Stomach (tissue), 8 donors: ENCODE measurements at regions not wholly inside any gene's neighbourhood (a gene's known extent, or its start where the extent isn't known, plus 50 kb on each side); places are given as distances from the start of the nearest gene placed in this dataset.

Experiments
- DNase-seq, 2 donors: peaks; one replicate each; pipeline versions ENCODE4 v3.0.0 to v3.0.0-alpha.2; 2013 to 2019
- H3K27ac ChIP-seq, 5 donors: fragments of 200-600 bp in 4 of 5; sonication (generic) in 4 of 5; one replicate each; pipeline ENCODE4 v1.5.1; 2013 to 2019; ENCODE audit warnings: mild to moderate bottlenecking in 1 of 5, moderate library complexity in 1 of 5
- H3K27me3 ChIP-seq, 3 donors: fragments of 200-600 bp; sonication (generic); one replicate each; pipeline ENCODE4 v1.5.1; 2017 to 2019; ENCODE audit warnings: mixed run types in 1 of 3
- H3K36me3 ChIP-seq, 4 donors: fragments of 200-600 bp; sonication (generic); 1 replicate in 3 of 4; 2 replicates in 1 of 4; pipeline ENCODE4 v1.5.1; 2016 to 2019
- H3K4me1 ChIP-seq, 4 donors: fragments of 200-600 bp; sonication (generic); one replicate each; pipeline ENCODE4 v1.5.1; 2016 to 2019
- H3K4me3 ChIP-seq, 4 donors: fragments of 200-600 bp; sonication (generic) in 3 of 4; one replicate each; pipeline ENCODE4 v1.5.1; 2016 to 2019; ENCODE audit warnings: mild to moderate bottlenecking in 1 of 4
- H3K9me3 ChIP-seq, 4 donors: fragments of 200-600 bp; sonication (generic); one replicate each; pipeline ENCODE4 v1.5.1; 2016 to 2019
- CTCF ChIP-seq, 7 experiments: fragments of 450-650 bp in 4 of 7; fragments of 200-600 bp in 3 of 7; sonication (generic) in 3 of 7; IDR thresholded peaks; one replicate each; pipeline ENCODE4 v1.5.1; 2016 to 2019; ENCODE audit warnings: antibody characterized with exemption in 7 of 7, control low read depth in 2 of 7, mild to moderate bottlenecking in 1 of 7
- EP300 ChIP-seq: sonication (generic); formaldehyde crosslinking; IDR thresholded peaks from one replicate; pipeline ENCODE4 v1.6.1; 2017; ENCODE audit warnings: antibody characterized with exemption
- POLR2A ChIP-seq, 4 donors: fragments of 450-650 bp; IDR thresholded peaks; one replicate each; pipeline ENCODE4 v1.6.1; 2016; ENCODE audit warnings: antibody characterized with exemption in 4 of 4, control low read depth in 2 of 4, mild to moderate bottlenecking in 1 of 4, moderate library complexity in 1 of 4
- POLR2AphosphoS5 ChIP-seq, 3 donors: sonication (generic); formaldehyde crosslinking; IDR thresholded peaks; one replicate each; pipeline ENCODE4 v1.6.1; 2016; ENCODE audit warnings: antibody characterized with exemption in 3 of 3
- WGBS, 5 donors: extraction: QIAGEN DNeasy Blood & Tissue Kit in 3 of 5; methylation state at CpG; one replicate each; pipeline versions ENCODE4 v1.1.5 to v1.1.7; 2013 to 2018; 5-methylcytosine and 5-hydroxymethylcytosine counted together
- intact Hi-C: fragments of 100-400 bp; cut with DNase I; formaldehyde crosslinking; loops from one replicate; pipeline ENCODE4 v1.15.1; 2023; ENCODE audit warnings: low total_unique reads
- donor health status: healthy with polysubstance abuse.
- donor health status: Bipolar disorder and iron deficiency.
- donor health status: healthy.

- DNase-seq, result no peak
- TF ChIP-seq EP300 (no peak), POLR2AphosphoS5 (IDR thresholded peaks at IDR 0.05) (no peak), CTCF (IDR thresholded peaks at IDR 0.05) (no peak), POLR2A (IDR thresholded peaks at IDR 0.05) (no peak)
- no peaks in the 10 kb centered on the region for H3K9me3 ChIP-seq
- H3K27me3 ChIP-seq, result no peaks in the 10 kb centered on the region
- H3K36me3 ChIP-seq, result no peaks in the 10 kb centered on the region
- intact Hi-C loops, result no loop called here
- 62 to 71% (median 68%) methylated on average over 4 of the region's 4 CpGs for WGBS, 5 donors
- no peak overlapping the region for H3K27ac ChIP-seq
- no peaks in the 10 kb centered on the region for H3K4me1 ChIP-seq
- H3K4me3 ChIP-seq, result no peak overlapping the region
Observed at GRCh38 chr5:23234197-23234596, 273.2 kb upstream of the PRDM9 start.

GRCh38 chr5:23223846-23224245 is 283.6 kb upstream of the PRDM9 start:
- no peak overlapping the region for H3K27ac ChIP-seq
- no peak overlapping the region for H3K4me3 ChIP-seq
- intact Hi-C loops, result no loop called here
- TF ChIP-seq POLR2A (IDR thresholded peaks at IDR 0.05) (no peak), POLR2AphosphoS5 (IDR thresholded peaks at IDR 0.05) (no peak), CTCF (IDR thresholded peaks at IDR 0.05) (no peak)
- no peaks in the 10 kb centered on the region for H3K27me3 ChIP-seq
- H3K4me1 ChIP-seq, result no peaks in the 10 kb centered on the region
- H3K9me3 ChIP-seq, result no peaks in the 10 kb centered on the region
- DNase-seq, result no peak
- H3K36me3 ChIP-seq, result no peaks in the 10 kb centered on the region

GRCh38 chr5:23221831-23222230 is 285.6 kb upstream of the PRDM9 start:
- Histone ChIP-seq H3K36me3 (no peaks in the 10 kb centered on the region), H3K4me1 (no peaks in the 10 kb centered on the region), H3K4me3 (no peak overlapping the region), H3K9me3 (no peaks in the 10 kb centered on the region), H3K27ac (no peak overlapping the region), H3K27me3 (no peaks in the 10 kb centered on the region)
- WGBS, 5 donors, result 69 to 80% (median 74%) methylated on average over 3 of the region's 3 CpGs
- DNase-seq, result no peak
- TF ChIP-seq CTCF (IDR thresholded peaks at IDR 0.05) (no peak), EP300 (no peak), POLR2A (IDR thresholded peaks at IDR 0.05) (no peak), POLR2AphosphoS5 (IDR thresholded peaks at IDR 0.05) (no peak)
- intact Hi-C loops, result no loop called here

- 57 to 76% (median 73%) methylated on average over 1 of the region's 1 CpG for WGBS, 5 donors
- Histone ChIP-seq H3K9me3 (no peaks in the 10 kb centered on the region), H3K4me1 (no peaks in the 10 kb centered on the region), H3K4me3 (no peak overlapping the region), H3K27ac (no peak overlapping the region), H3K27me3 (no peaks in the 10 kb centered on the region), H3K36me3 (no peaks in the 10 kb centered on the region)
- intact Hi-C loops, result no loop called here
- TF ChIP-seq EP300 (no peak), POLR2AphosphoS5 (IDR thresholded peaks at IDR 0.05) (no peak), CTCF (IDR thresholded peaks at IDR 0.05) (no peak), POLR2A (IDR thresholded peaks at IDR 0.05) (no peak)
- no peak for DNase-seq
Observed at GRCh38 chr5:23217159-23217558, 290.2 kb upstream of the PRDM9 start.

GRCh38 chr5:23216345-23216744 is 291.1 kb upstream of the PRDM9 start:
- Histone ChIP-seq H3K27ac (no peak overlapping the region), H3K27me3 (no peaks in the 10 kb centered on the region), H3K4me1 (no peaks in the 10 kb centered on the region), H3K9me3 (no peaks in the 10 kb centered on the region), H3K4me3 (no peak overlapping the region), H3K36me3 (no peaks in the 10 kb centered on the region)
- DNase-seq, result no peak
- TF ChIP-seq EP300, result no peak
- TF ChIP-seq POLR2AphosphoS5 (IDR thresholded peaks at IDR 0.05), result no peak
- TF ChIP-seq POLR2A (IDR thresholded peaks at IDR 0.05), result no peak
- no peak for TF ChIP-seq CTCF (IDR thresholded peaks at IDR 0.05)
- intact Hi-C loops, result no loop called here
- WGBS, 5 donors, result 83 to 93% (median 89%) methylated on average over 5 of the region's 5 CpGs
